Lower leg skin (tissue), 3 donors: ENCODE measurements at regions not wholly inside any gene's neighbourhood (a gene's known extent, or its start where the extent isn't known, plus 50 kb on each side); places are given as distances from the start of the nearest gene placed in this dataset.

Experiments
- CTCF ChIP-seq, 3 donors: fragments of 450-650 bp; IDR thresholded peaks; one replicate each; pipeline ENCODE4 v1.5.1; 2016; ENCODE audit warnings: antibody characterized with exemption in 3 of 3, mild to moderate bottlenecking in 3 of 3, moderate library complexity in 2 of 3
- POLR2A ChIP-seq, 2 donors: fragments of 450-650 bp; IDR thresholded peaks; one replicate each; pipeline ENCODE4 v1.6.1; 2016 to 2017; ENCODE audit warnings: antibody characterized with exemption in 2 of 2, mild to moderate bottlenecking in 1 of 2, moderate library complexity in 1 of 2

- no peak for TF ChIP-seq CTCF (IDR thresholded peaks at IDR 0.05)
- no peak for TF ChIP-seq POLR2A (IDR thresholded peaks at IDR 0.05)
Observed at GRCh38 chr4:14188214-14188613, 560.7 kb upstream of the BOD1L1 start.
